Astrocyte of the spinal cord (primary cell): ENCODE measurements at regions not wholly inside any gene's neighbourhood (a gene's known extent, or its start where the extent isn't known, plus 50 kb on each side); places are given as distances from the start of the nearest gene placed in this dataset.

Experiments used
- DNase-seq: peaks from one replicate; pipeline ENCODE4 v3.0.0; 2011; ENCODE audit warnings: low read depth, low spot score
- H3K4me3 ChIP-seq: 2 replicates; pipeline ENCODE4 v1.5.1; 2011; ENCODE audit warnings: low read depth, mild to moderate bottlenecking, low read length, moderate library complexity
- in situ Hi-C: cut with HindIII; loops from 2 replicates; pipeline ENCODE4 v1.10.0; 2017; ENCODE audit warnings: low sequenced_read_pairs
- TF ChIP-seq, protein P1 (sequence below): IDR thresholded peaks from 2 replicates; pipeline ENCODE4 v1.5.1; 2012; ENCODE audit warnings: low read depth, mild to moderate bottlenecking, low read length, inconsistent platforms

DNA sequence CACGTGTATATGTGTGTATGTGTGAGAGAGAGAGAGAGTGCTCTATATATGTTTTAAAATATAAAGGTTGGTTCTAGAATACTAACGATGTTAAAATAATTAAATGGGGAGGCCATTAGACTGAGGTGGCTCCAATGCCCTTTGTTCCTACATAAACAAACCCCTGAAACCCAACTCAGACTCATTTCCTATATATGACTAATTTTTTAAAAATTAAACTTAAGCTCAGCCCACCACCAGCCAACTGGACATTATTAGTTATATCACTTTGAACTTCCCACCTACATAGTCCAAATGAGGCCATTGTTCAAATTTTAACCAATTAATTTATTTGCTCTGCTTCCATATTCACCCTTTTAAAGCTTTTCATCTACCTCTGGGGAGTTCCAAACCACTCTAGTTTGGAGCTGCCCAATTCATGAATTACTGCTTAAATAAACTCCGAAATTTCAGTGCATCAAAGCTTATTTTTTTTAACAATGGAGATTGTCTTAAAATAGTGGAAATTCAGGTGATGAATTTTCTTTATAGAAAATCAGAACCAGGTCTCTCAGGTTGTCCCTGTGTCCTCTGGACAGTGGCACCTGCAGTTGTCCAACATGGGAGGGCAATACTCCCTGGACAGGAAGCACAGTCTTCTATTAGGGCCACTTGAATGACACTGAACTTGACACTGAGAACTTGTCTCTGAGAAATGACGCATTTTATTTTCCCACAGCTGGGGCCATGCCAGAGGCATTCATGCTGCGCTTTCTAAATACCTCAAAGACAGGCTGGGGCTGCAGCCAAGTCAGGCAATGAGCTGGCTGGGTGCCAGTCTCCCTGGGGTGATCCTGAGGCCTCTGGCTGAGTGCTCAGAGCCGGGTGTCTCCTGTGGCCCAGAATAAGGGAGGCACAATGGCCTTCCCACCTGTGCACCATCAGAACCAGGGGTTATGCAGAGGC, 109.5 kb upstream of the TMEM72 start:
- TF ChIP-seq, protein P1, sequence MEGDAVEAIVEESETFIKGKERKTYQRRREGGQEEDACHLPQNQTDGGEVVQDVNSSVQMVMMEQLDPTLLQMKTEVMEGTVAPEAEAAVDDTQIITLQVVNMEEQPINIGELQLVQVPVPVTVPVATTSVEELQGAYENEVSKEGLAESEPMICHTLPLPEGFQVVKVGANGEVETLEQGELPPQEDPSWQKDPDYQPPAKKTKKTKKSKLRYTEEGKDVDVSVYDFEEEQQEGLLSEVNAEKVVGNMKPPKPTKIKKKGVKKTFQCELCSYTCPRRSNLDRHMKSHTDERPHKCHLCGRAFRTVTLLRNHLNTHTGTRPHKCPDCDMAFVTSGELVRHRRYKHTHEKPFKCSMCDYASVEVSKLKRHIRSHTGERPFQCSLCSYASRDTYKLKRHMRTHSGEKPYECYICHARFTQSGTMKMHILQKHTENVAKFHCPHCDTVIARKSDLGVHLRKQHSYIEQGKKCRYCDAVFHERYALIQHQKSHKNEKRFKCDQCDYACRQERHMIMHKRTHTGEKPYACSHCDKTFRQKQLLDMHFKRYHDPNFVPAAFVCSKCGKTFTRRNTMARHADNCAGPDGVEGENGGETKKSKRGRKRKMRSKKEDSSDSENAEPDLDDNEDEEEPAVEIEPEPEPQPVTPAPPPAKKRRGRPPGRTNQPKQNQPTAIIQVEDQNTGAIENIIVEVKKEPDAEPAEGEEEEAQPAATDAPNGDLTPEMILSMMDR: no peak
- H3K4me3 ChIP-seq: no peak overlapping the region
- in situ Hi-C loops: no loop called here
- DNase-seq: peak; percentile 94

DNA sequence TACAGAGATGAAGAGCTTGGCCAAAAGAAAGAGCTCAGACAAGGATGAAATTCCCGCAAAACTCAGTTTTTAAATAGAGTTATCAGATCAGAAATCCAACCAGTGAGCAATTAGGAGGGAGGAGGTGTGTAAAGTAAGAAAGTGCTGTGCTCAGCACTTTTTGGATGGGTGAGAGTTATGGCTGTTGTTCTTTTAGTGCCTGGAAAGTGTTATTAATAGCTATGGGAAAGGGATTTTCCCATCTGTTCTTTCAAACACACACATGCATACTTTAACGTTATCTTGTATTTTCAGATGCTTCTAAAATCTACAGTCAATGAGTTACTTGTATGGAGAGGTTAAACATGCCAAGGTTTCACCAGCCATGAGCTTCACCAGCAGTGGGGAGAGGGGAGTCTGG, 107.3 kb upstream of the TMEM72 start:
- no peak for DNase-seq
- H3K4me3 ChIP-seq: no peak overlapping the region
- in situ Hi-C loops: no loop called here
- TF ChIP-seq, protein P1: no peak

DNA sequence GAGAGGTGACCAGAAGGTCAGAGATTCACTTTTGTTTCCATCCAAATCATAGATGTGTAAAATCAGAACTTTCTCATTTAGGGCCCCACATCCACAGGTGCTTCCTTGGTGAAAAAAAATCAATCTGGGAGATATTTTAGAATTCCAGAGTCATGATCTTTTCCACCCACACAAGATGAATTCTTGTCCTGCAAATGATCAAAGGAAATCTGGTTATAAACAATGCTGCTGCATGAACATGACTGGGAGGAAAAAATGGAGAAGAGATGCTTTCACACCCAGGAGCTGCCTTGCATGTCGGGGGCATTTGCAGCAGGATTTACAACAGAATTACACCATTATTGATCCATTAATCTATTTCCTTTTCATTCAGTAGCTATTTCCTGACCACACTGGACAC, 106.5 kb upstream of the TMEM72 start:
- in situ Hi-C loops: no loop called here
- DNase-seq: peak; percentile 15
- TF ChIP-seq, protein P1: no peak
- H3K4me3 ChIP-seq: no peak overlapping the region

DNA sequence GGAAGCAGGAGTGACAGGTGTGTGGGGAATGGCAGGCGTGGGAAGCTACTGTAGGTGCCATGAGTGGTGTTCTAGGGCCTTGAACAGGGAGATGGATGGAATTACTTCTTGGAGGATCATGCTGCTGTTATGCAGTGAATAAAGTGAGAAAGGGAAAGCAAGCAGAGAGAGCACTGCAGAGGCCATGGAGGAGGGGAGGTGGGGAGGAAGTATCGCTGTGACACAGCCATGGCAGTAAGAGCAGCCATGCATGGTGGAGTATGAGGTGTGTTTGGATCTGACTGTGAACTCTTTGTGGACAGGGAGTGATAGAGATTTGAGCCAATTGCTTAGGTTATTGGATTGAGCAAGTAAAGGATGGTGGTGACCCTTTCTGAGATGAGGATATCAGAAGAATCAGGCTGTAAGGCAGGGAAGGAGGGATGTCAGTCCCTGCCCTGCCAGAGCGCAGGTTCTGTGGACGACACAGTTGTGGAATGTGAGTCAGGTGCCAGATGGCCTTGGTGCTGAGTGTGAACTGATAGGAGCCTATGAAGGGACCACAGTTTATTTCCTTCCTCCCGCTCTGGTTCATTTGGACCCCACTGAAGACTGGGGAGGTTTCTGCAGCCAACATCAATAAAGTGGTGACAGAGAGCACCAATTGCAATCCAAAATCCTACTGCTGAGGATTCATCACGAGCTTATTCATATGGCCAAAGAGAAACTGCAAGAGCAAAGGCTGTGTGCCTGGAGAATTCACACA, 105.5 kb upstream of the TMEM72 start:
- H3K4me3 ChIP-seq: no peak overlapping the region
- TF ChIP-seq, protein P1: no peak
- in situ Hi-C loops: no loop called here
- no peak for DNase-seq

DNA sequence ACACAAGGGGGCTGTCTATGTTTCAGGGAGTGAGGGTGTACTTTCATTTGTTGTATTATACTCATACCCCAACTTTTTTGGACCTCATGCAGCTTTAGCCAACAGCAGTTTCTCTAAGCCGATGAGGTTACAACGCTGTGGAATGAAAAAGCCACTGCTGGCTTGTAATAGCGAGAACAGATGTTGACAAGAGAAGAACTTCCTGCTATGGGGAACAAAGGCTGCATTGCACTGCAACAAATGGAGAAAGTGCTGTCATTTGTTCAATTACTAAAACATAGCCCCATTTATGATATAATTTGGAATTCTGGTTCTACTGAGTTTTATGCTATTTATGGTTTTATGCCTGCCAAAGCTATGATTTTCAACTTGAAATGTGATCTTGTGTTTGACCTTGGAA, 104.2 kb upstream of the TMEM72 start:
- in situ Hi-C loops: no loop called here
- TF ChIP-seq, protein P1: no peak
- no peak overlapping the region for H3K4me3 ChIP-seq
- DNase-seq: no peak

DNA sequence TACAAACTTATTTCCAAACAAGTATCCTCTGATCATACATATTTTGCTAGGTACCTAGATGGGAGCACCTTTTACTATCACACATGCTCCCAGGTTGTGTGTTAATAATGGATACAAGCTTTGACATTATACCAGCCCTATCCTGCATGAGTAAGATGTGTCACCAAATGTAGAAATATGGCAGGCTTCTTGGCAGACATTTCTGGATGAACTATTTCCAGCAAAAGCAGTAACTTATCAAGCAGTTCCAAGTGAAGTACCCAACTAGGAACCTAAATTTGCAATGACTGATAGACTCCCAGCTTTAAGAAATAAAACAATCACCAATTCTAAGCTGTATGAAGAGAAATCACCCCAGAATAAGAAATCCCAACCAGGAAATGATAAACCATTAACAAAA, 103.7 kb upstream of the TMEM72 start:
- H3K4me3 ChIP-seq: no peak overlapping the region
- DNase-seq: no peak
- TF ChIP-seq, protein P1: no peak
- in situ Hi-C loops: no loop called here
